ENCODE measurements at regions not wholly inside any gene's neighbourhood (a gene's known extent, or its start where the extent isn't known, plus 50 kb on each side); places are given as distances from the start of the nearest gene placed in this dataset.
A peak's percentile ranks its signal among the peaks of the same experiment; 100 is the strongest.

GRCh38 chr7:153628406-153628805 lies 423.8 kb upstream of the DPP6 start:
- no peak for DNase-seq
- TF ChIP-seq CTCF (IDR thresholded peaks at IDR 0.05; ENCODE audit: borderline replicate concordance) = no peak
- H3K4me3 ChIP-seq = no peak overlapping the region

GRCh38 chr7:153628825-153629224 lies 423.4 kb upstream of the DPP6 start:
- Histone ChIP-seq H3K4me1 (no peaks in the 10 kb centered on the region), H3K27me3 (ENCODE audit: low read depth) (no peaks in the 10 kb centered on the region), H3K9me3 (replicated peaks) (no peaks in the 10 kb centered on the region), H3K36me3 (no peaks in the 10 kb centered on the region), H3K4me3 (no peak overlapping the region), H3K27ac (replicated peaks) (no peak overlapping the region)
- intact Hi-C loops (cut with micrococcal nuclease) = no loop called here
- DNase-seq = no peak
- no peak for TF ChIP-seq CTCF (IDR thresholded peaks at IDR 0.05; ENCODE audit: borderline replicate concordance)

More at GRCh38 chr7:153628406-153628805, 423.8 kb upstream of the DPP6 start:
- Histone ChIP-seq H3K27ac (replicated peaks) (no peak overlapping the region), H3K4me1 (no peaks in the 10 kb centered on the region), H3K9me3 (replicated peaks) (no peaks in the 10 kb centered on the region), H3K36me3 (no peaks in the 10 kb centered on the region), H3K27me3 (ENCODE audit: low read depth) (no peaks in the 10 kb centered on the region)
- intact Hi-C loops (cut with micrococcal nuclease) = no loop called here

GRCh38 chr7:153638821-153639435 lies 413.3 kb upstream of the DPP6 start:
- no peak for DNase-seq
- no peak overlapping the region for H3K27ac ChIP-seq (replicated peaks)

GRCh38 chr7:153640586-153640985 lies 411.6 kb upstream of the DPP6 start:
- no peak for TF ChIP-seq CTCF (IDR thresholded peaks at IDR 0.05; ENCODE audit: borderline replicate concordance)
- intact Hi-C loops (cut with micrococcal nuclease) = no loop called here
- DNase-seq = no peak
- Histone ChIP-seq H3K4me1 (no peaks in the 10 kb centered on the region), H3K27me3 (ENCODE audit: low read depth) (no peaks in the 10 kb centered on the region), H3K27ac (replicated peaks) (no peak overlapping the region), H3K4me3 (no peak overlapping the region), H3K9me3 (replicated peaks) (peaks cover 35% of the 10 kb centered on the region), H3K36me3 (no peaks in the 10 kb centered on the region)

More at GRCh38 chr7:153638821-153639435, 413.3 kb upstream of the DPP6 start:
- TF ChIP-seq CTCF (IDR thresholded peaks at IDR 0.05; ENCODE audit: borderline replicate concordance) = no peak
- Histone ChIP-seq H3K9me3 (replicated peaks) (peaks cover 28% of the 10 kb centered on the region), H3K27me3 (ENCODE audit: low read depth) (no peaks in the 10 kb centered on the region), H3K4me1 (no peaks in the 10 kb centered on the region), H3K36me3 (no peaks in the 10 kb centered on the region), H3K4me3 (no peak overlapping the region)
- intact Hi-C loops (cut with micrococcal nuclease) = no loop called here

GRCh38 chr7:153641199-153641598 lies 411.0 kb upstream of the DPP6 start:
- no peak overlapping the region for H3K27ac ChIP-seq (replicated peaks)
- intact Hi-C loops (cut with micrococcal nuclease) = no loop called here

More at GRCh38 chr7:153641199-153641598, 411.0 kb upstream of the DPP6 start:
- peaks cover 35% of the 10 kb centered on the region for H3K9me3 ChIP-seq (replicated peaks)
- H3K36me3 ChIP-seq = no peaks in the 10 kb centered on the region
- H3K4me3 ChIP-seq = no peak overlapping the region
- no peaks in the 10 kb centered on the region for H3K4me1 ChIP-seq
- H3K27me3 ChIP-seq (ENCODE audit: low read depth) = no peaks in the 10 kb centered on the region
- peak; percentile 58 for DNase-seq
- TF ChIP-seq CTCF (IDR thresholded peaks at IDR 0.05; ENCODE audit: borderline replicate concordance) = no peak
